ENCODE measurements at regions not wholly inside any gene's neighbourhood (a gene's known extent, or its start where the extent isn't known, plus 50 kb on each side); places are given as distances from the start of the nearest gene placed in this dataset.
A peak's percentile ranks its signal among the peaks of the same experiment; 100 is the strongest.

GRCh38 chr6:144652292-144652891 is 367.3 kb downstream of the UTRN start (continued):
- TF ChIP-seq ZGPAT (CRISPR knock-in tag; IDR thresholded peaks at IDR 0.05) (peak; percentile 73), KLF12 (CRISPR knock-in tag; IDR thresholded peaks at IDR 0.05; ENCODE audit: borderline replicate concordance) (no peak), ZNF674 (CRISPR knock-in tag; IDR thresholded peaks at IDR 0.05; ENCODE audit: low read depth) (no peak), NFKB2 (CRISPR knock-in tag; IDR thresholded peaks at IDR 0.05; ENCODE audit: borderline replicate concordance) (no peak), ZFYVE20 (CRISPR knock-in tag; IDR thresholded peaks at IDR 0.05; ENCODE audit: borderline replicate concordance, low read depth) (no peak), ZNF160 (CRISPR knock-in tag; IDR thresholded peaks at IDR 0.05) (no peak), ZBTB40 (IDR thresholded peaks at IDR 0.05) (no peak), ZBTB40 (CRISPR knock-in tag; IDR thresholded peaks at IDR 0.05) (no peak), MLX (CRISPR knock-in tag; IDR thresholded peaks at IDR 0.05) (no peak; the same call in 1 of the 2 replicates), ZNF737 (CRISPR knock-in tag; IDR thresholded peaks at IDR 0.05; ENCODE audit: borderline replicate concordance) (no peak), ZBTB21 (CRISPR knock-in tag; IDR thresholded peaks at IDR 0.05) (no peak), WIZ (CRISPR knock-in tag; IDR thresholded peaks at IDR 0.05) (0 out of 2 replicates have a peak, but pooled peaks have one; percentile 22), ZNF589 (CRISPR knock-in tag; conservative IDR thresholded peaks at IDR 0.05) (no peak), NKX3-1 (CRISPR knock-in tag; IDR thresholded peaks at IDR 0.05) (0 out of 2 replicates have a peak, but pooled peaks have one; percentile 51), SALL1 (CRISPR knock-in tag; IDR thresholded peaks at IDR 0.05) (no peak)
- TF ChIP-seq, protein P1, sequence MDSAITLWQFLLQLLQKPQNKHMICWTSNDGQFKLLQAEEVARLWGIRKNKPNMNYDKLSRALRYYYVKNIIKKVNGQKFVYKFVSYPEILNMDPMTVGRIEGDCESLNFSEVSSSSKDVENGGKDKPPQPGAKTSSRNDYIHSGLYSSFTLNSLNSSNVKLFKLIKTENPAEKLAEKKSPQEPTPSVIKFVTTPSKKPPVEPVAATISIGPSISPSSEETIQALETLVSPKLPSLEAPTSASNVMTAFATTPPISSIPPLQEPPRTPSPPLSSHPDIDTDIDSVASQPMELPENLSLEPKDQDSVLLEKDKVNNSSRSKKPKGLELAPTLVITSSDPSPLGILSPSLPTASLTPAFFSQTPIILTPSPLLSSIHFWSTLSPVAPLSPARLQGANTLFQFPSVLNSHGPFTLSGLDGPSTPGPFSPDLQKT (CRISPR knock-in tag; IDR thresholded peaks at IDR 0.05; ENCODE audit: borderline replicate concordance): no peak

Measured in HepG2 (cell line).